GM13977 (cell line): ENCODE measurements at regions not wholly inside any gene's neighbourhood (a gene's known extent, or its start where the extent isn't known, plus 50 kb on each side); places are given as distances from the start of the nearest gene placed in this dataset.

Experiments used
- DNase-seq: peaks from one replicate; pipeline ENCODE4 v3.0.0; 2012; ENCODE audit warnings: low spot score
- in situ Hi-C: fragments of 300-500 bp; cut with MboI; formaldehyde crosslinking; loops from one replicate; pipeline ENCODE4 v1.12.0; 2022; ENCODE audit warnings: low sequenced_read_pairs, low pct_unique_long_range_greater_than_20kb, mixed read lengths, inconsistent platforms; ENCODE audit not compliant: unreplicated experiment
- TF ChIP-seq, protein P1 (sequence below): IDR thresholded peaks from 2 replicates; pipeline ENCODE4 v1.5.1; 2012; ENCODE audit warnings: mild to moderate bottlenecking, control low read depth; ENCODE audit not compliant: insufficient read depth; ENCODE audit errors: extremely low read depth, missing control alignments

DNA sequence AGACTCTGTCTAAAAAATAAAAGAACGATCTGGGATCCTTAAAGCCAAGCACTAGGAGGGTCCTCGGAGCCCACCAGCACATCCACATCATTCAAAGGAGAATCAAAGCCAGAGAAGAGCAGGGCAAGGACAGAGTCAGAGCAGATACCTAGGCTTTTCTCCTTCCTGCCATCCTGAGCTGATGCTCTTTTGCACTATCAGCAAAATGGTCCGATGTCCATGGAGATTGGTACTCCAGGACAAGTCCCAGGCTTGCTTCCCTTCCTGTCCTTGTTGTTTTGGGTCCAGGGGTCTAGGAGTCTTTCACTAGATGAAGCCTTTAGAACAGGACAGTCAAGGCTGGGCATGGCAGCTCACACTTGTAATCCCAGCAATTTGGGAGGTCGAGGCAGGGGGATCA is 58.0 kb upstream of the ELN start:
- in situ Hi-C loops = no loop called here
- TF ChIP-seq, protein P1, sequence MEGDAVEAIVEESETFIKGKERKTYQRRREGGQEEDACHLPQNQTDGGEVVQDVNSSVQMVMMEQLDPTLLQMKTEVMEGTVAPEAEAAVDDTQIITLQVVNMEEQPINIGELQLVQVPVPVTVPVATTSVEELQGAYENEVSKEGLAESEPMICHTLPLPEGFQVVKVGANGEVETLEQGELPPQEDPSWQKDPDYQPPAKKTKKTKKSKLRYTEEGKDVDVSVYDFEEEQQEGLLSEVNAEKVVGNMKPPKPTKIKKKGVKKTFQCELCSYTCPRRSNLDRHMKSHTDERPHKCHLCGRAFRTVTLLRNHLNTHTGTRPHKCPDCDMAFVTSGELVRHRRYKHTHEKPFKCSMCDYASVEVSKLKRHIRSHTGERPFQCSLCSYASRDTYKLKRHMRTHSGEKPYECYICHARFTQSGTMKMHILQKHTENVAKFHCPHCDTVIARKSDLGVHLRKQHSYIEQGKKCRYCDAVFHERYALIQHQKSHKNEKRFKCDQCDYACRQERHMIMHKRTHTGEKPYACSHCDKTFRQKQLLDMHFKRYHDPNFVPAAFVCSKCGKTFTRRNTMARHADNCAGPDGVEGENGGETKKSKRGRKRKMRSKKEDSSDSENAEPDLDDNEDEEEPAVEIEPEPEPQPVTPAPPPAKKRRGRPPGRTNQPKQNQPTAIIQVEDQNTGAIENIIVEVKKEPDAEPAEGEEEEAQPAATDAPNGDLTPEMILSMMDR = no peak
- DNase-seq = no peak

DNA sequence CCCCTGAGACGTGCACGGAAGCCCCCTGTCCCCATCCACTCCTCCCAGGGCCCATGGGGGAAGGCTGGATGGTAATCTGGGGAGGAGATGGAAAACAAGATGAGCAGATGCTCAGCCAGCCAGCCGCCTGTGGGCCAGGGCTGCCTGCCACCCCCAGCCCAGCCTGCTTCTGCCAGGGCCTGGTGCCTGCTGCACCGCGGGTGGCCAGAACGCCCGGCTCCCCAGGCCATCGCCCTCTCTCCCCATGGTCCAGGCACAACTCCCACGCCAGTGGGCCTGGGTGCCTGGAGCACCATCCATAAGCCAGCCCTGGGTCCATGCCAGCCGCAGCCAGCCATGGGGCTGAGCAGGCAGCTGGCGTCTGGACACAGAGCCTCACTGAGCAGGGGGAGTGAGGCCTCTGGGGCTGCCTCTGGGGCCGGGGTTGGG is 57.2 kb upstream of the ELN start:
- in situ Hi-C loops = no loop called here
- DNase-seq = no peak
- TF ChIP-seq, protein P1 = no peak

DNA sequence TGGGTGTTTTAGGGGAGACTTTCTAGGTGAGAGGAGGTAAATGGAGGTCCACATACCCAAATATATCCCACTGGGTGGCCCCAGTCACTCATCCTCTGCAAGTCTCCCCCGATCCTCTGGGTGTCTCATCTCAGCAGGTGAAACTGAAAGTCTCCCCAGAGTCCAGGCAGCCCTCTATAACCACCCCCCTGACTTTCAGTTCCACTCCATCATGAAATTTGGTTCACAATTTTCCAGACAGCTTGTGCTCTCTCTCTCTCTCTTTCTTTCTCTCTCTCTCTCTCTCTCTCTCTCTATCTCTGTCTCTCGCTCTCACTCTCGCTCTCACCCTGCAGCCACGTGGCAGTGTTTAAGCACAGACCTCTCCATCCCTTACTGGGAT is 56.7 kb upstream of the ELN start:
- in situ Hi-C loops = no loop called here
- DNase-seq = peak; percentile 82
- TF ChIP-seq, protein P1 = no peak

DNA sequence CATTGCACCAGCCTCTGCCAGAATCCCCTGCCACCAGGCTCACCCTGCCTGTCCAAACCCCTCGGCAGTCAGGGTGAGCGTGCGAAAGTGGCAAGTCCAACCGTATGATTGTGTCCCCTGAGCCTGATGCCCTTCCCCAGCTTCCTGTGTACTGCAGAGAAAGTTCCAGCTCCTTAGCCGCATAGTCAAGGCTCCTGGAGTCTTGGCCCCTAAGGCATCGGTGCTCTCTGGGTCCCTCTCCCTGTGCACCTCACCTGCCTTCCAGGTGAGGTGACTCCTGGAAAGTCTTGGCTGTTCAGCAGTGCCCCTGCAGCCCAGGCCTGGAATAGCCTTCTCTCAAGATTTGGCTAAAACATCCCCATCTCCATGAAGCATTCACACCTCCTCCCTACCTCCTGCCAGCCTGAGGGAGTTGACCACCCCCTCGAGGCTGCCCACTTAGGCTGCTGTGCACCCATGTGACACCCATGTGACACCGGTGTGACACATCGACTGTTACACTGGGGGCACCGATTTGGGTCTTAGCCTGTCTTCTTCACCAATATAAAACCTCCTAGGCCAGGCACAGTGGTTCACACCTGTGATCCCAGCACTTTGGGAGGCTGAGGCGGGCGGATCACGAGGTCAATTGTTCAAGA is 56.1 kb upstream of the ELN start:
- TF ChIP-seq, protein P1 = no peak

DNA sequence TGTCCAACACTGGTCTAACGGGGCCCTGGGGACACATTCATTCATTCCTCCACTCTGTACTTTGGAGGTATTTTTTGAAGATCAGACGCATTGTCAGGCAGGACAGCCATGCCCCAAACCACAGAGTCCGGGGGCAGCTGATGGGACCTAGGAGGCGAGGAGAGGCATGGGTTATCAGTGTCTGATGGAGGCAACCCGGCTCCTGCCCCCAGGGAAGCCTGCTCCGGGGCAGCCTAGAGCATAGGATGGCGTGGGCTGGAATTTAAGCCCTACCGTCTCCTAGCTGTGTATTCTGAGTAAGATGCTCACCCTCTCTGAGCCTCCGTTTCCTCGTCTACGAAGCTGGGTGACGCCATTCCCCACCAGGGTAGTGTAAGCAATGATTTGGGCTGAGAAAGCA is 55.4 kb upstream of the ELN start:
- TF ChIP-seq, protein P1 = no peak
- in situ Hi-C loops = no loop called here
- DNase-seq = no peak

More for the DNA sequence above, 56.1 kb upstream of the ELN start:
- in situ Hi-C loops = no loop called here
- no peak for DNase-seq

DNA sequence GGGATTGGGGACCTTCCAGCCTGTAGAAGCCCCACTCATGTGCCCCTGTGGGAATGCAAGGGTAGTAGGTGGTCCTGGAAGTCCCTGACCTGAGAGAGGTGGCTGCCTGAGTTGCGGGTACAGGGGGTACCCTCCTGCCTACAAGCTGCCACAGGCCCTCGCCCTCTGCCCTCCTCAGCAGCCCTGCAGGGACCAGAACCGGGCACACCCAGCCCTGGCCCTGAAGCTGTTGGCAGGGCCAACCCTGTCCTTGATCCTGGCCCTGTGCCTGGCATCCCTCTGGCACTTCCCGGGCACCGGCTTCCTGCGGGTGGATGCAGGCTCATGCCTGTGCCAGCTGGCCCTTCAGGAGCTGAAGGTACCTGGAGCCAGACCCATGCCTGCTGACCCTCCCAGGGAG is 54.9 kb upstream of the ELN start:
- DNase-seq = no peak
- TF ChIP-seq, protein P1 = no peak
- in situ Hi-C loops = no loop called here
